Stimulated activated CD4-positive, alpha-beta T cell treated with anti-CD3 and anti-CD28 coated beads, Interleukin-15, amount 100 ng/mL, for 48 hours (primary cell): ENCODE measurements at regions not wholly inside any gene's neighbourhood (a gene's known extent, or its start where the extent isn't known, plus 50 kb on each side); places are given as distances from the start of the nearest gene placed in this dataset.

Source experiments
- DNase-seq, 2 donors: peaks; one replicate each; pipeline ENCODE4 v3.0.0-alpha.2; 2020; ENCODE audit warnings: low read depth in 2 of 2

DNA sequence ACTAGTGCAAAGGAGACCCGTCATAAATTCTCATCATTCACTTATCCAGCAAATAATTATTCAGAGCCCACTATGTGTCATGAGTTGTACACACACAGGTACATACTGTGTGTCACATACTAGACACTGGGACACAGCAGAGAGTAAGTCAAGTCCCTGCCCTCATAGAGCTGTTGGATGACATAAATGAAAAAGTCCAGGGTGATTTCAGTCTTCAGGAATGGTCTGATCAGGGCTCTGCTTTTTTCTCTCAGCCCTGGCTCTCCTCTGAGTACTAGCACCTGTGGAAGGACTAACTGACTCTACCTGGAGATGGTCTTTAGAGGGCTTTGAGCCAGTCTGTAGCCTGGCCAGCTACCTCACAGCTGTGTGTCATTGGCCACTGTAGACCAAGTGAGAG, 198.0 kb upstream of the LEF1 start:
- DNase-seq = no peak

GRCh38 chr4:108365551-108365950, 196.8 kb upstream of the LEF1 start:
- DNase-seq = no peak

- no peak for DNase-seq
These were observed 193.2 kb upstream of the LEF1 start for GRCh38 chr4:108361886-108362285.

DNA sequence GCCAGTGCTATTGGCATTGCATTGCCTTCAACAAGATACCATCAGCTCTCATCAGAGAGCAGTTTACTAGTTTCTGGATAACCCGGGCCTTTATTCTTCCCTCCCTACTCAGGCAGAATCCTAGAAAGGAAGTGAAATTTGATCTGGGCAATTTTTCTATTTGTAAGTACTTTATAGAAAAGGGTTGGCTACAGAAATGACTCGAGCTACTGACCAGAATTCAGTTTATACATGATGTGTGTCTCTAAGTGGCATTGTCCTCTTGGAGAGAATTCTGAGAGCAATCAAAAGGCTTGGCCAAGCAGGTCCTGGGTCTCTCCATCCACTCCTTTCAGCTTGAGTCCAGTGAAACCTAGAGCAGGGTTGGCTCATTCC, 192.7 kb upstream of the LEF1 start:
- DNase-seq = no peak

GRCh38 chr4:108360754-108361445, 192.2 kb upstream of the LEF1 start:
- DNase-seq = no peak

- no peak for DNase-seq
These were observed 191.4 kb upstream of the LEF1 start for GRCh38 chr4:108359986-108360681.

DNA sequence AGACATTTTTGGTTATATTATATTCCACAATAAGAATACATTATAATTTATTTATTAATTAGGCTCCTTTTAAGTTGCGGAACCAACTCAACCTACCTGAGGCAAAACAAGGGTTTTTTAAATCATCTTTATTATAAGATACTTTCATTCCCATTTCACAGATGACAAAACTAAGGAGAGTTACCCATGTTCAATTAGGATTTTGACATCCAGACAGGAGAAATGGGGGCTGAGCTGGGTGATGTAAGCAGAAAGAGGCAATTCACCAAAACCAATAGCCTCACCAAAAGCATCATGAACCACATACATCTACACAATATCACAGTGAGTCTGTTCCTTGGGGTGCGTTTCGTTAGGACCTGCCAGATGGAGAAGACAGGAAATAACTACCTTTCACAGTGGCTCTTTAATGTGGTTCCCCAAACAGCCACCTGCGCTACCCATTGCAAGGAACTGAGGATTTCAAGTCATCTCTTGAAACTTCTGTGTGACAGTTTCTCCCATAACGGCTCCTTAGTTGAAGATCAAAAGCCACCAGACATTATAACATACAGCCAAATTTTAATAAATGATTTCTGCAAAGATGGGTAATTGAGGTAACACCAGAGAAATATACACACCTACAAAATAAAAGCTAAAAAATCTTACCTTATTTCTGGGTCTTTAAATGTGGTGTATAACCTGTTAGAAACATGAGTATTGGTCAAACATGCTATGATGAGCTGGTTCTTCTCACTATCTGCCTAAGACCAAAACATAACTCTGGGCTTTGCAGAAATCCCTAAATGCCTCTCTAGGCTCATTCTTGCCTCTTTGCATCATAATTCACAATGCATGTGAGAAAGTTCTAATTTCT, 190.6 kb upstream of the LEF1 start:
- DNase-seq = no peak

- DNase-seq = no peak
These were observed 187.3 kb upstream of the LEF1 start for GRCh38 chr4:108355902-108356535.

DNA sequence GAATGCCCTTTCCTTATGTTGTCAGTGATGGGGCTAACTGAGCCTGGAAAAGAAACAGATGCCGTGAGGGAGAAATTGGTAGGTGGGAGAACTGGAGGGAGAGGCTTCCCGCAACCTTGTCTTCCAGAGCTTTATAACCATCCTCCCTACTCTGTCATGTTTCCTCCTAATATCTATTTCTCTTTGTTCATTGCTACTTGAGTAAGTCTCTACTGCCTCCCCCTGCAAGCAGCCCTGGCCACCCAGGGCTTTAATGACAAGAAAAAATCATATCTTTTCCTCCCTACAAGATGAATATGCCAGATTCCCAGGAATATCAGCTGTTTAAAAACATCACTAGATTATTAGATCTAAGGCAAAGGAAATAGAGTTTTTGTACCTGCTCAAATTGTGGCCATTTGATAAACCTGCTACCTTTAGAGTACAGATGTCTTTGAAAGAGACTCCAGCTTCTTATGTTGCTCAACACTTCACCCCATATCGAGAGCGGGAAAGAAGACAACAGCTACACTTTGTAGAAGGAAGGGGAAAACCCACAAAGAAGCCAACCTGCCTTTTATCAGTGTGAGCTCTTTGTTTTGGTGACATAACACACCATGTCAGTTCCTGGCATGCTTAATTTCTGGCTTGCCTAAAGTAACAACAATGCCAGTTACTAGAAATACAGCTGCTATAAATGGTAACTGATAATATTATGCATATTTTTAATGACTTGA, 186.6 kb upstream of the LEF1 start:
- DNase-seq = no peak

DNA sequence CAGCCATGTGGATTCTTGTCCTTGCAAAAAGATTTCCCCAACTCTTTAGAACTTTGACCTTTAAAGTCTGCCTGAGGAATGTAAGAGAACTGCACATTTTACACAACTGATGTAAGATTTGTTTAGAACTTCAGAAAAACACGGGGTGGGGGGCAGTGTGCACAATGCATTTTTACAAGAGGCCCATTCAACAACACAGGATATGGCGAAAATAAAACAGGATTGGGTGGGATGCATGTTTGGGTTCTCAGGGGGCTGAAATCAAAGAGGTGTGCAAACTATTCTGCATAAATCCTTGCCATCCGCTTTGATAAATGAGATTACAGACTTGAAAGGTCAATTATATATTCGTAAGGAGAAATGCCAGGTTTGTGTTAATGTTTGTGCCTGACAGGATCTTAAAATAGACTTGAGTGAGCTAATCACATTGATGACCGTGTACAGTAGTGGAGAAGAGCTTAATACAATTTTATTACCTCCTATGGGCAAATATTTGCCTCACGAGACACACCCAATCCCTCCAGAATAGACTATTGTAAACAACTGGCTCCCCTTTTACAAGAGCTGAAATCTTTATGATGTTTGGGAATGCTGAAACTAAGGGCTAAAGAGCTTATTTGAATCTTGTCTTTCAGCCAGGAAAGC, 184.1 kb upstream of the LEF1 start:
- DNase-seq = no peak

DNA sequence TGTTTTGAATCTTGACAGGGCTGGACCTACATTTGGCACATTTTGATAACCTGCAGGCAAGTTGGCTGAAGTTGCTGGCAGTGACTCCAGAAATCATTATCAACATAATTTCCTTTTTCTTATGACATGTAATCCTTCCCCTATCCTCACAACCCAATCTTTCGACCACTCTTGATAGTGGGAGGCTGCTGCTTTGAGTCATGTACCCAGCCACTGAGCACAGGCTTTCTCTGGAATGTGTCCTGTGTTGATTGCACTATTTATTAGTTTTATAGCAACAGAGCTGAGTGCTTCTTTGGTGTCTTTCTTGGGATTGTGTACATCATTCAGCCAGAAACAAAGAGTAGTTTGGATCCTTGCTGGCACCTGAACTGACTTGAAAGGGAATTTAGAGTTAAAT, 183.1 kb upstream of the LEF1 start:
- DNase-seq = no peak

DNA sequence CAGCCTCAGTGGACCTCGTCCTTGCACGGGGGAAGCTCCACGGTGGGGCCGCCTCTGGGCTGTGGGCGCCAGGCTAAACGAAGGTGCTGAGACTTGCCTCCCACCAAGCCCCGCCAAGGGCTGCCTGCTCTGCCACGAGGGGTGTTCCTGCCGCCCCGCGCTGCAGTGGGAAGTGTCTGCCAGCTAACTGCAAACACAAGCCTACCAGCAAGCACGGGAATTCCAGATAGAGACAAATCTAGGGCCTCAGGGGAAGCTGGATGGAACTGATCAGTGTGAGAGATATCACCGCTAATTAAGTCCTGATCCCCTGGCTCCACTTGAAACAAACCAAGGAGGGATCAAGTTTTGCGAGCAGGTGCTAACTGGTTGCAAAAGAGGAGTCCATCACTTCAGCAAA, 181.6 kb upstream of the LEF1 start:
- no peak for DNase-seq

DNA sequence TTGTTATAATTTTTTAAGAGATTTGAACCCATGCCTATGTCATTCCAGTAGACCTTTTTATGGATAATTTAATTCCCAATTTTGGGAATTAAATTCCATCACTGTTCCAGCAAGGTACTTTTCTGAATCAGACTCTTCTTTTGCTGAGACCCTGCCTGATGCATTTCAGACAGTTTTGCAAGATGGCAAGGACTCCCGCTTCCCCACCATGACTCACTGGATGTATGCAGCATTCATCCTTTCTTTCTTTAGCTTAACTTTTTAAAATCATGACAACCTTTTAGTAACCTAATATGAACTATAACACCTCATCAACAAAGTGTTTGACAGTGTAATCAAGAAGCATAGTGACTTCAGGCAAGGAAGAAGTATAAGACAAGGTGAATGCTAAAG, 178.1 kb upstream of the LEF1 start:
- DNase-seq = no peak

- no peak for DNase-seq
These were observed 177.4 kb upstream of the LEF1 start for GRCh38 chr4:108345862-108346817.

- no peak for DNase-seq
These were observed 173.7 kb upstream of the LEF1 start for GRCh38 chr4:108342325-108342970.

DNA sequence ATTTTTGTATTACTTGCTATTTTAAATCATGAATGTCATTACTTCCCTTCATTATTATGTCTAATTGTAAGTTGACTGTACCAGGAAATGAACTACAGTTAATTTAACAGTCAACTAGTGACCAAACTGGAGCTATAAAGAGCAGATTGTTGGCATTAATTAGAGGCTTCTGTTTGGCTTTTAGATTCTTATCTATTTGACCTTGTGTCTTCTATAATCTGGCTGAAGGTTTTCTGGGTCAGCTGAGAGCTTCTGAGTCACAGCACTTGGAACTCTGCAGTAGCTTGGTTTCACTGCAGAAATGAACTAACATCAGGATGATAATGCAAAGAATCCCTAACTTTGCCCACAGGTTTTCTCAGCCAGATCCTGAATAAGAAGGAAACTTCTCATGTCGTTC, 169.2 kb upstream of the LEF1 start:
- no peak for DNase-seq

- no peak for DNase-seq
These were observed 167.3 kb upstream of the LEF1 start for GRCh38 chr4:108336076-108336475.

- no peak for DNase-seq
These were observed 166.3 kb upstream of the LEF1 start for GRCh38 chr4:108335081-108335480.

- DNase-seq = no peak
These were observed 165.3 kb upstream of the LEF1 start for GRCh38 chr4:108334031-108334430.
